ENCODE measurements at regions not wholly inside any gene's neighbourhood (a gene's known extent, or its start where the extent isn't known, plus 50 kb on each side); places are given as distances from the start of the nearest gene placed in this dataset.
"Not testable (repeated sequence)": the region's sequence is repeated elsewhere in the genome, so short reads cannot be mapped to it uniquely, and the experiment has no call there.

- no peak for DNase-seq (ENCODE audit: low read depth in 2 of 2)
These were observed 121.1 kb downstream of the ZNF621 start for GRCh38 chr3:40645883-40646282.

DNA sequence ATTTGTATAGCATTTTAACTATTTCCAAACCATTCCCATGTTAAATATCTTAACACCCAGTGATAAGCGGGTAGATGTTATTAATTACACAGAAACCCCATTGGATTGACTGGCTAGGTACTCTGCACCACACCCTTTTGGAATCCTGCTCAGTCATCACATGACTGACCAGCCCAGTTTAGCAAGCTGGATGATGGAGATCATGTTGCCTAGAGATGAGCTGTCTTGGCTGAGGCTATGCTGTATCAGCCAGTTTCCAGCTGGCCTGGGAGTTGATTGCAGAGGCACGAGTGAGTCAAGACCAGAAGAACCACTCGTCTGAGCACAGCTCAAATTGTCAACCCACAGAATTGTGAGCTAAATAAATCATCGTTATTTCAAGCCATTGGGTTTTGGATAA is 124.6 kb downstream of the ZNF621 start:
- no peak for DNase-seq (ENCODE audit: low read depth in 2 of 2)

DNA sequence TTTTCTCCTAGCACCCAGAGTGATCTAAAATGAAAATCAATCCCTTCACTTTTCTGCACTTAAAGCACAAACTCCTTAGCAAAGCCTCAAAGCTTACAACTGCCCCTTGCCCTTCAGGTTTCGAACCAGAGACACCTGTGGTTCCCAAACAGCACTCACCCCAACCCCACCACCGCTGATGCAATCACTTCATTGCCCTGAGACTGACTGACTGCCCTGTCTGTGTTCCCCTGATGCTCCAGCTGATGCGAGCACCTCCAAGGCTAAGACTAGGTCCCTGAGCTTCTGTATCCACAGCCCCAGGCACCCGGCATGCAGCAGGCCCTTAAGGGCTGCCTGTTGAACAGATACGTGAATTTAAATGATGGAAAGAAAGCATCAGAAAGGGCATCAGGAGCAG is 127.3 kb downstream of the ZNF621 start:
- no peak for DNase-seq (ENCODE audit: low read depth in 2 of 2)

DNA sequence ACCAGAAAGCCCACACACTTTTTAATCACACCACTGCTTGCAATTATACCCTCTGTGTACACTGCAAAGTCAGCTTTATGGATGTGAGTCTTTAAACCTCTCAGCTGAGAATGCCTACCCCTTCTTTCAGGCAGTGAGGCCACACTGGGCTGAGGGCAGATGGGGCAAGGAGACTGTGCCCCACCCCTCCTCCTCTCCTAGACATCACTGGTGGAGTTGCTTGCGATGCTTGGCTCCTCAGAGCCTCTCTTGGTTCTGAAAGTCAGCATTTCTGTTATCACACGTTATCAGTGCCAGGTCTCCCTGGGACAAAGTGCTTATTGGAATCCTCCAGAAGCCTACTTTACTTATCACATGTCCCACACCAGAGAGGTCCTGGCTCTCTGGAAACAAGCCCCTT is 128.2 kb downstream of the ZNF621 start:
- DNase-seq (ENCODE audit: low read depth in 2 of 2) = no peak

- DNase-seq (ENCODE audit: low read depth in 2 of 2) = no peak
These were observed 129.1 kb downstream of the ZNF621 start for GRCh38 chr3:40653878-40654277.

GRCh38 chr3:40655551-40655950 is 130.8 kb downstream of the ZNF621 start:
- DNase-seq (ENCODE audit: low read depth in 2 of 2) = no peak

DNA sequence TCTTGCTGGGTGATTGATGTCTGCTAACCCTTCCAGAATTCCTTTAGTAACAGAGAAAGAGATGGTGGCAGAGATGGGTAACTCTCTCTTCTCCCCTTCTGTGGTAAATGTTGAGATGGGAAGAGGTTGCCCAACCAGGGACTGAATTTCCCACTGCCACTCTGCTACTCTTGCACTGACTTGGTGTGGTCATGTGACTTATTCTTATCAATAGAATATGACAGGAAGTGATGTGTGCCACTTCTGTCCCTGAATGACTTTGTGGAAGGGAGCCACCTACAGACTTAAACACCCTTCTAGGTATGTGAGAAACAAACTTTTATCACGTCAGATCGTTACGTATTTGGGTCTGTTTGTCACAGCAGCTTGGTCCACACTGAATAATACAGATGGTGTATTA is 132.9 kb downstream of the ZNF621 start:
- no peak for DNase-seq (ENCODE audit: low read depth in 2 of 2)

- no peak for DNase-seq (ENCODE audit: low read depth in 2 of 2)
These were observed 133.5 kb downstream of the ZNF621 start for GRCh38 chr3:40658305-40658704.

GRCh38 chr3:40660554-40660953 is 135.8 kb downstream of the ZNF621 start:
- no peak for DNase-seq (ENCODE audit: low read depth in 2 of 2)

- no peak for DNase-seq (ENCODE audit: low read depth in 2 of 2)
These were observed 136.5 kb downstream of the ZNF621 start for GRCh38 chr3:40661284-40661683.

DNA sequence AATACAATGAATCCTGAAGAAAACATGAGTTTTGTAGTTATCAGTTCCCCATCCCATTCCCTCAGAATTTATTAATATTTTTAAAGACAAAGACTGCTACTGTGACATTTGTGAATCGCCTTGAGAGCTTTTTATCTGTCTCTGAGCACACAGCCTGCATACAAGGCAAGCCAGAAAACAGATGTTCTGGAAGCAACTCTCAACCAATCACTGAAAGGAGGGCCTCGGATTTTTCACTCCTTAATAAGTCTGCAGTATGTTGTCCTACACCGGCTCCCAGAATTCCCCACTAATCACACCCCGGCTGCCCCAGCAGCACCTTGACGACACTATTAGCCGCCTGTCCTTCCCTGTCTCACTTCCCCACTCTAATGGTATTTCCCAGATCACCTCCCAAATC is 138.5 kb downstream of the ZNF621 start:
- no peak for DNase-seq (ENCODE audit: low read depth in 2 of 2)

GRCh38 chr3:40669176-40669575 is 144.4 kb downstream of the ZNF621 start:
- no peak for DNase-seq (ENCODE audit: low read depth in 2 of 2)

- no peak for DNase-seq (ENCODE audit: low read depth in 2 of 2)
These were observed 148.1 kb downstream of the ZNF621 start for GRCh38 chr3:40672861-40673260.

GRCh38 chr3:40677321-40677720 is 152.6 kb downstream of the ZNF621 start:
- DNase-seq (ENCODE audit: low read depth in 2 of 2) = no peak

DNA sequence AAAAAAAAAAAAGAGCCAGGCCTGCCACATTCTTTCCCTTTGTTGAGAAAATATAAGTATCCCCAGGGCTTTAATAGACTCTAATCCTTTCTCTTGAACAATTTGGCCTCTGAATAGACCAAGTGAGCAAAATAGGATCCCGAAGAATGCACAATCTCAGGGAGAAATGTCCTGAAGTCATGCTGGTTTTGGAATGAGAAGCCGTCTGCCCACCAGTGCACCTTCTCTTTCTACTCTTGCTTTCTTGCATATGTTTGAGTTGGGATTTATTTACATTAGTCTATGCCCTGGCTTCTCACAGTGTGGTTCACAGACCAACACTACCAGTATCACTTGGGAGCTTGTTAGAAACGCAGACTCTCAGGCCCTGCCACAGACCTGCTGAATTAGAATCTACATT is 153.0 kb downstream of the ZNF621 start:
- no peak for DNase-seq (ENCODE audit: low read depth in 2 of 2)

DNA sequence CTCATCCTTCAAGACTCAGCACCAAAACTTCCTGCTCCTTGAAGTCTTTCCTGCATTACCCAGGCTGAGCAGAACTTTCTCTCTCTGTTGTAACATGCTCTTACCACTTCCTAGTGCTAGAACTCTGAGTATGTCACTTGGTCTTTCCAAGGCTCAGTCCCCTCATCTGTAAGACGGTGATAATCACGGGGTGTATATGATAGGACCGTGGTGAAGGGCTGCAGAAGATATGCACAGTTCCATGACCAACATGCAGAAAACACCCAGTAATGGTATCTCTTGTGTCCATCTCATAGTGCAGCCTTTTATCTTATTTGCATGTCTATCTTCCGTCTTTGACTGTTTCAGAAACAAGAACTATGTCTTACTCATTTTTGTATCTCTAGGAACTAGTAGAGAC is 154.5 kb downstream of the ZNF621 start:
- no peak for DNase-seq (ENCODE audit: low read depth in 2 of 2)

GRCh38 chr3:40680685-40681657 is 156.2 kb downstream of the ZNF621 start:
- DNase-seq (ENCODE audit: low read depth in 2 of 2) = no peak

GRCh38 chr3:40681658-40682055 is 156.9 kb downstream of the ZNF621 start:
- no peak for DNase-seq (ENCODE audit: low read depth in 2 of 2)

DNA sequence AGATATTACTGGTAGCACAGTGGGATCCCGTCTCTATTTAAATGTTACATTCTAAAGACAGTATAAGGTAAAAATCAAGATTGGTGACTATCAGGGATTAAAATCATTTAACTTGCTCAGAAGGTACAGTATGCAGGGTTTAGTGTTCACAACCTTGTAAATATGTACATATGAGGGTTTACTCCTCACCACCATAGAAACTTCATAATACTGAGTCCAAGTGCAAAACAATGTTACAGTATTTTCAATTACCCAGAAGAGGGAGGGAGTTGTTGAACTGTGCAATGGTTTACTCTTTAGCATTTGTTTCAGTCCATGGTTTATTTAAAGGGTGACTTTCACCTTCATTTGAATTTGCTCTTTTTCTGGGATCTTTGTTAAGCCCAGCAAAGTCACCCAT is 165.1 kb downstream of the ZNF621 start:
- DNase-seq (ENCODE audit: low read depth in 2 of 2) = no peak

- DNase-seq (ENCODE audit: low read depth in 2 of 2) = no peak
These were observed 166.1 kb downstream of the ZNF621 start for GRCh38 chr3:40690749-40691451.

DNA sequence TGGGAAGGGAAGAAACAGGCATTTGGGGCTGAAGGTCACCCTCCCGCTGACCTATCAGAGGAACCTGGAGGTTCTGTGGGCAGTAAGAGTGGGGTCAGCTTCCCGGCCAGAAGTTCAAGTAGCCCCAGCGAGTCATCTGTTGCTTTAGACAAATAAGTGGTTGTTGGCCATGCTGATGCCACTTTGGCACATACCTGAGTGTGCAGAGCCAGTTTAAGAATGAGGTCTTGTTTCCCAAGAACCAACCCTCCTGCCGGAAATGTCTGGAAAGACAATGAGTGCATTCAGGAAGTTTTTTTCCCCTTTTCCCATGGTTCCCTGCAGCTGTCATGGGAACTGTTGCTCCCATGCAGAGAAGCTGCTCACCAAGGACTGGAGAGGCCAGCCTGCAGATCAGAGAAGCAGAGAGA is 166.7 kb downstream of the ZNF621 start:
- no peak for DNase-seq (ENCODE audit: low read depth in 2 of 2)

DNA sequence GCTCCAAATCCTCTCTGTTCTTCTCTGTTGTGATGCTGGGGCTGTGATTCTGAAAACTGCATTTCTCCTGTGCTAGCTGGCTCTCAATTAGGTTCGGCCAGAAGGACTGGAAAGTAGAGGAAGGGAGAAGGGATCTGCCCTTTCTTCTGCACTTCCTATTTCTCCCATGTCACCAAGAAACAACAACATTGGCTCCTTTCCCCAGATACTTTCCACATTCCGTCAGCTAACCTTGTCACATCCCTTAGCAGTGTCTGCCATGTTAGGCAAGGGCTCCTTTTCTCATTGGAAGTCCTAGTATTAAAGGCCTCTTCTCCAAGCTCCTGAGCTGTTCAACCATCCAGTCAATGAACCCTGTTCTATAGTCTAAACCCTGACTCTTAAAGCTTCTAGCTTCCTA is 171.1 kb downstream of the ZNF621 start:
- DNase-seq (ENCODE audit: low read depth in 2 of 2) = no peak

- DNase-seq (ENCODE audit: low read depth in 2 of 2) = not testable (repeated sequence)
These were observed 173.9 kb downstream of the ZNF621 start for GRCh38 chr3:40698611-40699010.
